ENCODE measurements at regions not wholly inside any gene's neighbourhood (a gene's known extent, or its start where the extent isn't known, plus 50 kb on each side); places are given as distances from the start of the nearest gene placed in this dataset.

GRCh38 chr15:97893967-97894366 lies 66.5 kb upstream of the ARRDC4 start:
- no peaks in the 10 kb centered on the region for H3K27me3 ChIP-seq (ENCODE audit: control insufficient read depth in 2 of 2, insufficient read depth in 2 of 2, low read length in 2 of 2)
- no peaks in the 10 kb centered on the region for H3K36me3 ChIP-seq (ENCODE audit: control insufficient read depth in 2 of 2, extremely low read depth in 1 of 2, insufficient read depth in 2 of 2, low read length in 2 of 2)
- ChIA-PET POLR2A (no interaction called here), CTCF (no interaction called here)
- H3K4me3 ChIP-seq (replicated peaks in 1 of 3; ENCODE audit: insufficient read depth in 1 of 3, low read depth in 1 of 3, low read length in 3 of 3), result no peak overlapping the region
- intact Hi-C loops (cut with micrococcal nuclease), result no loop called here
- dilution Hi-C loops (cut with MboI; ENCODE audit: extremely low pct_ligation_motif_present, low sequenced_read_pairs), result no loop called here
- H4K20me1 ChIP-seq (replicated peaks; ENCODE audit: control insufficient read depth, extremely low read depth, insufficient read depth, low read length), result no peaks in the 10 kb centered on the region
- TF ChIP-seq FOS (IDR thresholded peaks at IDR 0.05; ENCODE audit: borderline replicate concordance, insufficient read depth, low read length) (no peak), JUN (IDR thresholded peaks at IDR 0.05; ENCODE audit: borderline replicate concordance, insufficient read depth, insufficient read length, low read depth) (no peak), POLR2A (IDR thresholded peaks at IDR 0.05; ENCODE audit: low read depth, low read length) (no peak), POLR2AphosphoS5 (IDR thresholded peaks at IDR 0.05; ENCODE audit: insufficient read depth, low read depth, low read length) (no peak), EZH2 (IDR thresholded peaks at IDR 0.05; ENCODE audit: borderline replicate concordance, low read depth, low read length, severe bottlenecking) (no peak), MYC (IDR thresholded peaks at IDR 0.05; ENCODE audit: low read depth, low read length) (no peak), GATA2 (IDR thresholded peaks at IDR 0.05; ENCODE audit: insufficient read depth, insufficient read length, low read depth, low read length) (no peak)
- TF ChIP-seq, protein P1, sequence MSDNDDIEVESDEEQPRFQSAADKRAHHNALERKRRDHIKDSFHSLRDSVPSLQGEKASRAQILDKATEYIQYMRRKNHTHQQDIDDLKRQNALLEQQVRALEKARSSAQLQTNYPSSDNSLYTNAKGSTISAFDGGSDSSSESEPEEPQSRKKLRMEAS (IDR thresholded peaks at IDR 0.05; ENCODE audit: insufficient read depth, insufficient read length), result no peak
- TF ChIP-seq, protein P2, sequence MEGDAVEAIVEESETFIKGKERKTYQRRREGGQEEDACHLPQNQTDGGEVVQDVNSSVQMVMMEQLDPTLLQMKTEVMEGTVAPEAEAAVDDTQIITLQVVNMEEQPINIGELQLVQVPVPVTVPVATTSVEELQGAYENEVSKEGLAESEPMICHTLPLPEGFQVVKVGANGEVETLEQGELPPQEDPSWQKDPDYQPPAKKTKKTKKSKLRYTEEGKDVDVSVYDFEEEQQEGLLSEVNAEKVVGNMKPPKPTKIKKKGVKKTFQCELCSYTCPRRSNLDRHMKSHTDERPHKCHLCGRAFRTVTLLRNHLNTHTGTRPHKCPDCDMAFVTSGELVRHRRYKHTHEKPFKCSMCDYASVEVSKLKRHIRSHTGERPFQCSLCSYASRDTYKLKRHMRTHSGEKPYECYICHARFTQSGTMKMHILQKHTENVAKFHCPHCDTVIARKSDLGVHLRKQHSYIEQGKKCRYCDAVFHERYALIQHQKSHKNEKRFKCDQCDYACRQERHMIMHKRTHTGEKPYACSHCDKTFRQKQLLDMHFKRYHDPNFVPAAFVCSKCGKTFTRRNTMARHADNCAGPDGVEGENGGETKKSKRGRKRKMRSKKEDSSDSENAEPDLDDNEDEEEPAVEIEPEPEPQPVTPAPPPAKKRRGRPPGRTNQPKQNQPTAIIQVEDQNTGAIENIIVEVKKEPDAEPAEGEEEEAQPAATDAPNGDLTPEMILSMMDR (IDR thresholded peaks at IDR 0.05; ENCODE audit: extremely low read depth in 1 of 2, insufficient read depth in 1 of 2, low read depth in 1 of 2, low read length in 2 of 2), result no peak
- H3K9me1 ChIP-seq (replicated peaks; ENCODE audit: control insufficient read depth, extremely low read depth, insufficient read depth, low read length), result no peaks in the 10 kb centered on the region
- FAIRE-seq, result no peak
- H3K79me2 ChIP-seq (ENCODE audit: control insufficient read depth, insufficient read depth, low read length), result no peaks in the 10 kb centered on the region
- no peak overlapping the region for H3K27ac ChIP-seq (ENCODE audit: insufficient read depth, low read depth, low read length)
- BruUV-seq (replicated peaks), result no TSS peak
- H3K9me3 ChIP-seq (replicated peaks; ENCODE audit: control insufficient read depth, insufficient read depth, low read length), result no peaks in the 10 kb centered on the region
- H2AFZ ChIP-seq (ENCODE audit: low read depth, low read length), result no peak overlapping the region
- no peaks in the 10 kb centered on the region for H3K4me1 ChIP-seq (ENCODE audit: control insufficient read depth, extremely low read depth, insufficient read depth, low read length)
- DNase-seq (ENCODE audit: low read depth, low spot score), result no peak
- H3K4me2 ChIP-seq (ENCODE audit: insufficient read depth, low read length), result no peak overlapping the region
- H3K9ac ChIP-seq (replicated peaks; ENCODE audit: extremely low read depth, insufficient read depth, low read length), result no peak overlapping the region

Data from endothelial cell of umbilical vein (primary cell).